ENCODE measurements at regions not wholly inside any gene's neighbourhood (a gene's known extent, or its start where the extent isn't known, plus 50 kb on each side); places are given as distances from the start of the nearest gene placed in this dataset.
"Not testable (repeated sequence)": the region's sequence is repeated elsewhere in the genome, so short reads cannot be mapped to it uniquely, and the experiment has no call there.

- not testable (repeated sequence) for H3K27ac ChIP-seq (ENCODE audit: insufficient read depth, low read depth, low read length, poor library complexity, severe bottlenecking); H3K36me3 ChIP-seq (ENCODE audit: control insufficient read depth, insufficient read depth, low read length); H3K4me1 ChIP-seq (ENCODE audit: control insufficient read depth, insufficient read depth, low read length); H3K4me3 ChIP-seq (ENCODE audit: insufficient read depth, low read depth, low read length); H3K9me3 ChIP-seq (ENCODE audit: control insufficient read depth, low read length); H3K27me3 ChIP-seq (ENCODE audit: control insufficient read depth, insufficient read depth, low read length, poor library complexity, severe bottlenecking)
- WGBS, 2 experiments, result 16 to 20% methylated on average over 8 to 10 of the region's 11 CpGs
Measured at GRCh38 chr1:121080197-121080903, 103.8 kb downstream of the FAM72B start.

- not testable (repeated sequence) for H3K36me3 ChIP-seq (ENCODE audit: control insufficient read depth, insufficient read depth, low read length)
Measured at GRCh38 chr1:121080904-121081264, 103.3 kb downstream of the FAM72B start.

GRCh38 chr1:121081625-121082199 lies 102.4 kb downstream of the FAM72B start:
- not testable (repeated sequence) for H3K4me3 ChIP-seq (ENCODE audit: insufficient read depth, low read depth, low read length); H3K27me3 ChIP-seq (ENCODE audit: control insufficient read depth, insufficient read depth, low read length, poor library complexity, severe bottlenecking); H3K4me1 ChIP-seq (ENCODE audit: control insufficient read depth, insufficient read depth, low read length); H3K27ac ChIP-seq (ENCODE audit: insufficient read depth, low read depth, low read length, poor library complexity, severe bottlenecking); H3K9me3 ChIP-seq (ENCODE audit: control insufficient read depth, low read length); H3K36me3 ChIP-seq (ENCODE audit: control insufficient read depth, insufficient read depth, low read length)
- no CpG with 5 or more reads among the region's 2 CpGs for WGBS, 2 experiments

More at GRCh38 chr1:121080904-121081264, 103.3 kb downstream of the FAM72B start:
- not testable (repeated sequence) for H3K4me1 ChIP-seq (ENCODE audit: control insufficient read depth, insufficient read depth, low read length); H3K27ac ChIP-seq (ENCODE audit: insufficient read depth, low read depth, low read length, poor library complexity, severe bottlenecking); H3K9me3 ChIP-seq (ENCODE audit: control insufficient read depth, low read length); H3K4me3 ChIP-seq (ENCODE audit: insufficient read depth, low read depth, low read length); H3K27me3 ChIP-seq (ENCODE audit: control insufficient read depth, insufficient read depth, low read length, poor library complexity, severe bottlenecking)
- WGBS, 2 experiments, result 40% methylated on average over 1 of the region's 8 CpGs; no CpG with 5 or more reads in 1 of the 2 experiments

- not testable (repeated sequence) for H3K4me1 ChIP-seq (ENCODE audit: control insufficient read depth, insufficient read depth, low read length); H3K4me3 ChIP-seq (ENCODE audit: insufficient read depth, low read depth, low read length); H3K9me3 ChIP-seq (ENCODE audit: control insufficient read depth, low read length); H3K27ac ChIP-seq (ENCODE audit: insufficient read depth, low read depth, low read length, poor library complexity, severe bottlenecking); H3K36me3 ChIP-seq (ENCODE audit: control insufficient read depth, insufficient read depth, low read length); H3K27me3 ChIP-seq (ENCODE audit: control insufficient read depth, insufficient read depth, low read length, poor library complexity, severe bottlenecking)
- WGBS, 2 experiments, result no CpG with 5 or more reads among the region's 2 CpGs
Measured at GRCh38 chr1:121082995-121083394, 101.1 kb downstream of the FAM72B start.

- H3K4me1 ChIP-seq (ENCODE audit: control insufficient read depth, insufficient read depth, low read length); H3K27me3 ChIP-seq (ENCODE audit: control insufficient read depth, insufficient read depth, low read length, poor library complexity, severe bottlenecking); H3K4me3 ChIP-seq (ENCODE audit: insufficient read depth, low read depth, low read length); H3K27ac ChIP-seq (ENCODE audit: insufficient read depth, low read depth, low read length, poor library complexity, severe bottlenecking); H3K36me3 ChIP-seq (ENCODE audit: control insufficient read depth, insufficient read depth, low read length); H3K9me3 ChIP-seq (ENCODE audit: control insufficient read depth, low read length): not testable (repeated sequence)
- 78 to 82% methylated on average over 1 of the region's 3 CpGs for WGBS, 2 experiments
Measured at GRCh38 chr1:121086249-121086648, 97.9 kb downstream of the FAM72B start.

- H3K9me3 ChIP-seq (ENCODE audit: control insufficient read depth, low read length); H3K27me3 ChIP-seq (ENCODE audit: control insufficient read depth, insufficient read depth, low read length, poor library complexity, severe bottlenecking); H3K36me3 ChIP-seq (ENCODE audit: control insufficient read depth, insufficient read depth, low read length); H3K4me1 ChIP-seq (ENCODE audit: control insufficient read depth, insufficient read depth, low read length); H3K4me3 ChIP-seq (ENCODE audit: insufficient read depth, low read depth, low read length); H3K27ac ChIP-seq (ENCODE audit: insufficient read depth, low read depth, low read length, poor library complexity, severe bottlenecking): not testable (repeated sequence)
Measured at GRCh38 chr1:121087221-121087620, 96.9 kb downstream of the FAM72B start.

GRCh38 chr1:121088568-121088967 lies 95.6 kb downstream of the FAM72B start:
- H3K4me3 ChIP-seq (ENCODE audit: insufficient read depth, low read depth, low read length); H3K9me3 ChIP-seq (ENCODE audit: control insufficient read depth, low read length); H3K27me3 ChIP-seq (ENCODE audit: control insufficient read depth, insufficient read depth, low read length, poor library complexity, severe bottlenecking); H3K27ac ChIP-seq (ENCODE audit: insufficient read depth, low read depth, low read length, poor library complexity, severe bottlenecking); H3K36me3 ChIP-seq (ENCODE audit: control insufficient read depth, insufficient read depth, low read length); H3K4me1 ChIP-seq (ENCODE audit: control insufficient read depth, insufficient read depth, low read length): not testable (repeated sequence)
- 40% methylated on average over 1 of the region's 5 CpGs; no CpG with 5 or more reads in 1 of the 2 experiments for WGBS, 2 experiments

GRCh38 chr1:121092329-121092968 lies 91.7 kb downstream of the FAM72B start:
- H3K36me3 ChIP-seq (ENCODE audit: control insufficient read depth, insufficient read depth, low read length); H3K4me3 ChIP-seq (ENCODE audit: insufficient read depth, low read depth, low read length); H3K27me3 ChIP-seq (ENCODE audit: control insufficient read depth, insufficient read depth, low read length, poor library complexity, severe bottlenecking); H3K4me1 ChIP-seq (ENCODE audit: control insufficient read depth, insufficient read depth, low read length); H3K9me3 ChIP-seq (ENCODE audit: control insufficient read depth, low read length); H3K27ac ChIP-seq (ENCODE audit: insufficient read depth, low read depth, low read length, poor library complexity, severe bottlenecking): not testable (repeated sequence)
- WGBS, 2 experiments, result 100% methylated on average over 1 of the region's 2 CpGs

- not testable (repeated sequence) for H3K27me3 ChIP-seq (ENCODE audit: control insufficient read depth, insufficient read depth, low read length, poor library complexity, severe bottlenecking); H3K27ac ChIP-seq (ENCODE audit: insufficient read depth, low read depth, low read length, poor library complexity, severe bottlenecking); H3K36me3 ChIP-seq (ENCODE audit: control insufficient read depth, insufficient read depth, low read length); H3K9me3 ChIP-seq (ENCODE audit: control insufficient read depth, low read length); H3K4me1 ChIP-seq (ENCODE audit: control insufficient read depth, insufficient read depth, low read length); H3K4me3 ChIP-seq (ENCODE audit: insufficient read depth, low read depth, low read length)
- WGBS, 2 experiments, result 85 to 100% methylated on average over 1 of the region's 2 CpGs
Measured at GRCh38 chr1:121095014-121095413, 89.1 kb downstream of the FAM72B start.

- H3K4me3 ChIP-seq (ENCODE audit: insufficient read depth, low read depth, low read length), result peak overlapping the region; percentile 30
- WGBS, 2 experiments, result 0 to 1% methylated on average over 39 to 41 of the region's 69 CpGs
- not testable (repeated sequence) for H3K4me1 ChIP-seq (ENCODE audit: control insufficient read depth, insufficient read depth, low read length); H3K36me3 ChIP-seq (ENCODE audit: control insufficient read depth, insufficient read depth, low read length); H3K27ac ChIP-seq (ENCODE audit: insufficient read depth, low read depth, low read length, poor library complexity, severe bottlenecking); H3K27me3 ChIP-seq (ENCODE audit: control insufficient read depth, insufficient read depth, low read length, poor library complexity, severe bottlenecking); H3K9me3 ChIP-seq (ENCODE audit: control insufficient read depth, low read length)
Measured at GRCh38 chr1:121097127-121097866, 86.8 kb downstream of the FAM72B start.

Measured in ectodermal cell (in vitro differentiated cells).